Right lobe of liver (tissue), 6 donors: ENCODE measurements at regions not wholly inside any gene's neighbourhood (a gene's known extent, or its start where the extent isn't known, plus 50 kb on each side); places are given as distances from the start of the nearest gene placed in this dataset.
A peak's percentile ranks its signal among the peaks of the same experiment; 100 is the strongest.

ENCODE experiments used
- ATAC-seq, 4 donors: fragments of 200-7000 bp; cut with Tn5 transposase; one replicate each; pipeline ENCODE4 v1.9.1; 2020; ENCODE audit warnings: mild to moderate bottlenecking in 4 of 4, moderate library complexity in 4 of 4
- DNase-seq, 3 donors: peaks; one replicate each; pipeline ENCODE4 v3.0.0-alpha.2; 2020
- H3K27ac ChIP-seq, 3 donors: fragments of 200-600 bp; one replicate each; pipeline ENCODE4 v1.8.0; 2022
- H3K27me3 ChIP-seq, 2 donors: fragments of 200-600 bp; one replicate each; pipeline ENCODE4 v1.8.0; 2022
- H3K36me3 ChIP-seq, 4 donors: fragments of 200-600 bp; sonication (generic) in 1 of 4; one replicate each; pipeline versions ENCODE4 v1.5.1 to v1.8.0; 2017 to 2022; ENCODE audit warnings: control low read depth in 1 of 4
- H3K4me1 ChIP-seq, 4 donors: fragments of 200-600 bp; sonication (generic) in 1 of 4; one replicate each; pipeline versions ENCODE4 v1.5.1 to v1.8.0; 2017 to 2022; ENCODE audit warnings: control low read depth in 1 of 4
- H3K4me3 ChIP-seq, 3 donors: fragments of 200-600 bp; one replicate each; pipeline ENCODE4 v1.8.0; 2022
- H3K9me3 ChIP-seq, 4 donors: fragments of 200-600 bp; sonication (generic) in 1 of 4; one replicate each; pipeline versions ENCODE4 v1.5.1 to v1.8.0; 2017 to 2022; ENCODE audit warnings: control low read depth in 1 of 4
- POLR2A ChIP-seq: fragments of 450-650 bp; IDR thresholded peaks from one replicate; pipeline ENCODE4 v1.6.1; 2017; ENCODE audit warnings: antibody characterized with exemption, mild to moderate bottlenecking
- WGBS: methylation state at CpG from one replicate; pipeline ENCODE4 v1.1.6; 2018; ENCODE audit warnings: low coverage, low lambda C conversion rate; ENCODE audit not compliant: insufficient coverage; ENCODE audit errors: missing lambda C conversion rate; 5-methylcytosine and 5-hydroxymethylcytosine counted together
- intact Hi-C, 2 donors: fragments of 100-400 bp; cut with DNase I; formaldehyde crosslinking; loops; one replicate each; pipeline versions ENCODE4 v1.11.2 to v1.14.1; 2022
- TF ChIP-seq, protein P1 (sequence below), 4 donors: fragments of 200-600 bp in 3 of 4; fragments of 450-650 bp in 1 of 4; IDR thresholded peaks; one replicate each; pipeline versions ENCODE4 v1.5.1 to v1.8.0; 2016 to 2022; ENCODE audit warnings: antibody characterized with exemption in 4 of 4, mild to moderate bottlenecking in 2 of 4
- donor health status: DM: no; HTN: yes; CAD: no.
- donor health status: DM: no; HTN: no; CAD: no.
- donor health status: DM: no; HTN: no; CAD: no.
- donor health status: DM: no; HTN: yes; CAD: no.
- donor health status: DM: no; HTN: yes; CAD: no.

DNA sequence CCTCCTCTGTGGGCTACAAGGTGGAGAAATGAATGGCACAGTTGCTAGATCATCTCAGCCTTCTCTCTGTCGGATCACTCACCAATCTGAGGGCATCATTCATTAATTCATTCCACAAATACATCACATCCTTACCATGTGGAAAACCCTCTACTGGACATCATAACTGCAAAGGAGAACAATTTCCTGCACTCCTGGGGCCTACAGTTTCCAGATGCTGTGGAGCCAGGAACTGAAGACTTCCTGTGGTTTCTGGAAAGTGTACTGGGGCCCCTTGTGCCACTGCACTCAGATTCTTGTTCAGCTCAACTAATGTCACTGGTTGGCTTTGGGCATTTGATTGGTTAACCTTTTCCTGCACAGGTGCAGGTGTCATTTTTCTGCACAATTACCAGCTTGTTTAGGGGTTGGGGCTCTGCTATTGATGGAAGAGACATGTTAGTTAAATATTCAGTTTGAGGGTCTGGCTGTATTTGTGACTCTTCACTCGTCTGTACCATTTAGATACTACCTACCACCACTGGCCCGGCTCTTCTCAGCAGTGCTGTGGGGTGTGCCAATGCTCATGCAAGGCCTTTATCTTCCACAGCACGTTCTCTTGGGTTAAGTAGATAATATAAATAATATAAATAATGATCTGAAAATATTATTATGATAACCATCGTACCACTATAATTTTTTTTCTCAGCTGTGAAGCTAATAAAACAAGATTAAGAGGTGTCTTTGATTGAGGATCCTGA, 427.3 kb downstream of the TSN start:
- WGBS = 47% methylated on average over 5 of the region's 5 CpGs
- ATAC-seq = no peak
- intact Hi-C loops = no loop called here
- Histone ChIP-seq H3K27me3 (no peaks in the 10 kb centered on the region), H3K36me3 (no peaks in the 10 kb centered on the region), H3K9me3 (no peaks in the 10 kb centered on the region), H3K4me1 (no peaks in the 10 kb centered on the region), H3K4me3 (no peak overlapping the region), H3K27ac (no peak overlapping the region)
- TF ChIP-seq POLR2A = no peak
- TF ChIP-seq, protein P1, sequence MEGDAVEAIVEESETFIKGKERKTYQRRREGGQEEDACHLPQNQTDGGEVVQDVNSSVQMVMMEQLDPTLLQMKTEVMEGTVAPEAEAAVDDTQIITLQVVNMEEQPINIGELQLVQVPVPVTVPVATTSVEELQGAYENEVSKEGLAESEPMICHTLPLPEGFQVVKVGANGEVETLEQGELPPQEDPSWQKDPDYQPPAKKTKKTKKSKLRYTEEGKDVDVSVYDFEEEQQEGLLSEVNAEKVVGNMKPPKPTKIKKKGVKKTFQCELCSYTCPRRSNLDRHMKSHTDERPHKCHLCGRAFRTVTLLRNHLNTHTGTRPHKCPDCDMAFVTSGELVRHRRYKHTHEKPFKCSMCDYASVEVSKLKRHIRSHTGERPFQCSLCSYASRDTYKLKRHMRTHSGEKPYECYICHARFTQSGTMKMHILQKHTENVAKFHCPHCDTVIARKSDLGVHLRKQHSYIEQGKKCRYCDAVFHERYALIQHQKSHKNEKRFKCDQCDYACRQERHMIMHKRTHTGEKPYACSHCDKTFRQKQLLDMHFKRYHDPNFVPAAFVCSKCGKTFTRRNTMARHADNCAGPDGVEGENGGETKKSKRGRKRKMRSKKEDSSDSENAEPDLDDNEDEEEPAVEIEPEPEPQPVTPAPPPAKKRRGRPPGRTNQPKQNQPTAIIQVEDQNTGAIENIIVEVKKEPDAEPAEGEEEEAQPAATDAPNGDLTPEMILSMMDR (IDR thresholded peaks at IDR 0.05) = no peak
- DNase-seq = no peak

DNA sequence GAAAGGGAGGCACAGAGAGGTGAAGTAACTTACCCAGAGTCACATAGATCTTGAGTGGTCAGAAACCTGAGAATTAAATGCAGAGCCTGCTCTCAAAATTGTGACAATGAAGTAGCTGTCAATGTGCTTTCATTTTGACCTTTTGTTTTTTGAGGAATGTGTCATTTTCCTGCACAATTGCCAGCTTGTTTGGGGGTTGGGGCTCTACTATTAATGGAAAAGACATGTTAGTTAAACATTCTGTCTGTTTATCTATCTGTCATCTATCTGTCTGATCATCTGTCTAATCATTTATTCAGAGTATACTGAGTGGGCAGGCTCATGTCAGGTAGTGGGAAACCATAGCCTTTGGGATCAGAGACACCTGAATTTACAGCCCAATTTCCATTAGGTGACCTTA, 428.4 kb downstream of the TSN start:
- Histone ChIP-seq H3K4me1 (no peaks in the 10 kb centered on the region), H3K36me3 (no peaks in the 10 kb centered on the region), H3K4me3 (no peak overlapping the region), H3K27ac (no peak overlapping the region), H3K27me3 (no peaks in the 10 kb centered on the region), H3K9me3 (no peaks in the 10 kb centered on the region)
- DNase-seq (no peak), ATAC-seq (no peak)
- intact Hi-C loops = no loop called here
- TF ChIP-seq, protein P1 (IDR thresholded peaks at IDR 0.05) = no peak
- TF ChIP-seq POLR2A = no peak

DNA sequence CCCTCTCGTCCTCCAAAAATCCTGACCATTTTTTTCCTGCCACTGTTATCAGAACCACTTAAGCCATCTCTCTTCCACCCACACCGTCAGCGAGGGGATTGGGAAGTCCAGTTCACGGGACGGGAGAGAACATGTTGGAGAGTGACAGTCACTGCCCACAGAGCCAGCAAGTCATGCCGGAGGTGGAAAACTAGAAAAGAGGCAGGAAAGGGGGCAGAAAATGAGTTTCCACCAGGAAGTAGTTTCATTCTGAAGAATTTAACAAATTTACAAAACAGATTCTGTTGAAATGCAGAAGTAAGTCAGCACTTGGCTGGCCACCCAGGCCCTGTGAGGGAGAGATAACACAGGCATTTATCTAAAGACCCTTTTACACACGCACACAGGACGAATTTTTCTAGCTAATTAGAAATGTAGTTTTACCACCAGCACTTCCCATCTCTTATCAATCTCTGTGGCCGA, 431.3 kb downstream of the TSN start:
- Histone ChIP-seq H3K9me3 (no peaks in the 10 kb centered on the region), H3K4me3 (no peak overlapping the region), H3K27ac (no peak overlapping the region), H3K36me3 (no peaks in the 10 kb centered on the region), H3K4me1 (no peaks in the 10 kb centered on the region), H3K27me3 (no peaks in the 10 kb centered on the region)
- intact Hi-C loops = no loop called here
- TF ChIP-seq, protein P1 (IDR thresholded peaks at IDR 0.05) = no peak
- no peak for TF ChIP-seq POLR2A
- WGBS = 20% methylated on average over 9 of the region's 9 CpGs
- DNase-seq = no peak
- no peak for ATAC-seq

DNA sequence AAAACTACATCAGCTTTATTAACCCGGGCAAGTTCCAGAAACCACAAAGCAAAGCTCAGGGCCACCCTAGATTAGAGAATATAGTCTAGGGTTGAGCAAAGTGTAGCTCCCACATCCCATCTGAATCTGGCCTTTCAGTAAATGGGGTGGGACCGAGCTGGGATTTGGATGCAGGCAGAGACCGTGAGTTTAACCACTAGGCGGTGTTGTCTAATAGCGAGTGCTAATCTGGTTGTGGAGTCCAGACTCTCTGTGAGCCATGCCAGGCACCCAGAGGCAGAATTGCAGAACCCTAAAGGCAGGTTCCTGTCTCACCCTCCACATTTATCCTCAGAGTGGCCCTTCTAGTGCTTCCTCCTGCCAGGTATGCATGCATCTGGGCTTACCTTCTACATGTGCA, 435.9 kb downstream of the TSN start:
- DNase-seq = peak in 2 of 3 donors; percentile 29 to 48
- Histone ChIP-seq H3K27me3 (no peaks in the 10 kb centered on the region), H3K27ac (no peak overlapping the region), H3K4me1 (no peaks in the 10 kb centered on the region), H3K4me3 (no peak overlapping the region), H3K9me3 (no peaks in the 10 kb centered on the region), H3K36me3 (no peaks in the 10 kb centered on the region)
- intact Hi-C loops = no loop called here
- WGBS = 35% methylated on average over 2 of the region's 5 CpGs
- TF ChIP-seq, protein P1 (IDR thresholded peaks at IDR 0.05) = peak; percentile 33 to 49 (median 47)
- no peak for TF ChIP-seq POLR2A
- ATAC-seq = peak; percentile 79 to 94 (median 82)

DNA sequence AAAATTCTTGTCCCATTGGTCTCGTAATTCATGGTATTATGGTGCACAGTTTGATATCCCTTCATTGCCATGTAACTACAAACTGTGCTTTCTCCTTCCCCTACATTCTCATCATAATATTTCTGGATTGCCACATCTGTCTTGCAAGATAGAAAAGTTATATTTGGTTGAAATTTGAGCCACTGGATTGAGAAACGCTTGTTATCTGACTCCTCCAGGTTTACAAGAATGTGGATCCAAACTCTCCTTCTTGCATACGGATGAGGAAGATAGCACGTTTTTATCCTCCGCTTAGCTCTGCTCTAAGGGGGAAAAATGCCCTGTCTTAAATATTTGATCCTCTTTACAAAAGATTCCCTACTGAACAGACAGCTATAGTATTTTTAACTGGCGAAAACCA, 438.2 kb downstream of the TSN start:
- no peaks in the 10 kb centered on the region for H3K36me3 ChIP-seq
- DNase-seq (no peak), ATAC-seq (no peak)
- H3K4me3 ChIP-seq = no peak overlapping the region
- WGBS = 61% methylated on average over 6 of the region's 6 CpGs
- H3K9me3 ChIP-seq = no peaks in the 10 kb centered on the region
- H3K27me3 ChIP-seq = no peaks in the 10 kb centered on the region
- intact Hi-C loops = no loop called here
- TF ChIP-seq POLR2A = no peak
- TF ChIP-seq, protein P1 (IDR thresholded peaks at IDR 0.05) = no peak
- H3K4me1 ChIP-seq = no peaks in the 10 kb centered on the region
- no peak overlapping the region for H3K27ac ChIP-seq
